Mesodermal cell (in vitro differentiated cells): ENCODE measurements at regions not wholly inside any gene's neighbourhood (a gene's known extent, or its start where the extent isn't known, plus 50 kb on each side); places are given as distances from the start of the nearest gene placed in this dataset.

Source experiments
- H3K27ac ChIP-seq: 2 replicates; pipeline ENCODE4 v1.7.0; 2013; ENCODE audit warnings: mild to moderate bottlenecking, low read depth, low read length, moderate library complexity; ENCODE audit not compliant: severe bottlenecking
- H3K36me3 ChIP-seq: 2 replicates; pipeline ENCODE4 v1.7.1; 2013; ENCODE audit warnings: mild to moderate bottlenecking, low read length, moderate library complexity; ENCODE audit not compliant: control insufficient read depth, insufficient read depth
- H3K4me1 ChIP-seq: one replicate; pipeline ENCODE4 v1.7.1; 2013; ENCODE audit warnings: mild to moderate bottlenecking, low read length; ENCODE audit not compliant: insufficient read depth, control insufficient read depth, poor library complexity, severe bottlenecking
- H3K4me3 ChIP-seq: 2 replicates; pipeline ENCODE4 v1.7.0; 2013; ENCODE audit warnings: low read length, control low read depth, mild to moderate bottlenecking; ENCODE audit not compliant: insufficient read depth, poor library complexity, severe bottlenecking; ENCODE audit errors: extremely low read depth
- H3K9me3 ChIP-seq: 2 replicates; pipeline ENCODE4 v1.7.1; 2013; ENCODE audit warnings: mild to moderate bottlenecking, low read length, moderate library complexity; ENCODE audit not compliant: control insufficient read depth
- WGBS, 2 experiments: methylation state at CpG; one replicate each; pipeline ENCODE4 v1.1.5; 2013; ENCODE audit warnings: missing lambda C conversion rate in 2 of 2; ENCODE audit not compliant: insufficient coverage in 2 of 2; 5-methylcytosine and 5-hydroxymethylcytosine counted together

GRCh38 chr18:41754332-41754731 is 200.7 kb upstream of the PIK3C3 start:
- no peak overlapping the region for H3K27ac ChIP-seq
- 80% methylated on average over 1 of the region's 1 CpG for WGBS, 2 experiments
- H3K36me3 ChIP-seq: no peaks in the 10 kb centered on the region

DNA sequence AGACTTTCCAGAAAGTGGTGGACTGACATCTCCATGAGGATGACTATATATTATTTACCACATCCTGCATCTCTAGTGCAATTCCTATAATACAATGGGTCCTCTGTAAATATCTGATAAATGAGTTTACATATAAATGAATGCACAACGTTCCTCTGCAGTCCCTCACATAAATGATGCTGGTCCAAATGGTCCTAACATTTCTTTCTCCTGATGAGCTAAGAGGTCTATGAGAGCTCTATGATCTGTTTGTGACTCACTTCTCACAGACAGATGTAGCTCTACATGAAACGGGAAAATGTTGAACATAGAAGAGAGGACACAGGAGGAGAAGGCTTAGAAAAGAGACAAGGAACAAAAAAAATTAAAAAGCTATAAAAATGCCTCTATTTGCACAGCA is 201.2 kb upstream of the PIK3C3 start:
- WGBS, 2 experiments: 100% methylated on average over 1 of the region's 2 CpGs; no CpG with 5 or more reads in 1 of the 2 experiments
- Histone ChIP-seq H3K36me3 (no peaks in the 10 kb centered on the region), H3K9me3 (no peaks in the 10 kb centered on the region), H3K27ac (no peak overlapping the region), H3K4me3 (no peak overlapping the region), H3K4me1 (peaks cover 2% of the 10 kb centered on the region)

More at GRCh38 chr18:41754332-41754731, 200.7 kb upstream of the PIK3C3 start:
- Histone ChIP-seq H3K4me3 (no peak overlapping the region), H3K9me3 (no peaks in the 10 kb centered on the region), H3K4me1 (peaks cover 2% of the 10 kb centered on the region)

DNA sequence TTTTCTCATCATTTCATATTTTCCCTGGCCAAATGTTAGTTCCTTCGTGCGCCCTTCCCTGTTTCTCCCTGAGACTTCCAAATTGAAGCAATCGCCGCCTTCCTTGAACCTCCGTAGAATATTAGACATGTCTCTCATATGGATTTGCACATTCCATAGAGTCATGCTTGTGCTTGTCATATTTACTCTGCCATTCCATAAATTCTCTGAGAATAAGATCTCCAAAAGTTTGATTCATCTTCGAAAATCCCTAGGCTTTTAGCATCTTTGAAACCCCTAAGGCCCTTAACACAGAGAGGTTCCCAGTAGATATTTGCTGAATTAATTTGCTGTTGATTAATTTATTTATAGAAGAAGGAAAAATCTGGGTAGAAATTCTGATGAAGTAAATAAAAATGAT is 202.2 kb upstream of the PIK3C3 start:
- Histone ChIP-seq H3K4me1 (peaks cover 2% of the 10 kb centered on the region), H3K27ac (no peak overlapping the region), H3K9me3 (no peaks in the 10 kb centered on the region), H3K4me3 (no peak overlapping the region), H3K36me3 (no peaks in the 10 kb centered on the region)
- WGBS, 2 experiments: 92 to 100% methylated on average over 4 to 5 of the region's 6 CpGs

DNA sequence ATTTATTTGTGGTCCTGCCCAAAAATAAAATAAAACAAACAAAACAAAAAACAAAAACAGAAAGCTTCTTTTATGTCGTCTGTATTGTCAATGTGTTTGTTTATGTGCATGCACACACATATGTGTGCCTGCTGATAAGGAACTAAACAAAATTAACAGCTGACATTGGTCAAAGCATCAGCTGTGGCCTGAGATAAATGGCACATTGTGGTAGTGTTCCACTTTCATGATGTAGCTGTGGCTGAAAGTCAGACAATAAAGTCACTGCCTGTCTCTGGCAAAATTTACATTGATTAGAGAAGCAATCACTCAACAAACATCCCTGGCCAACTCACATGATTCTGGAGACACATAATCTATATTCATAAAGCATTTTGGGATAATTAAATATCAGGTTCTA is 203.4 kb upstream of the PIK3C3 start:
- WGBS, 2 experiments: no CpG with 5 or more reads among the region's 1 CpG
- Histone ChIP-seq H3K4me3 (no peak overlapping the region), H3K4me1 (peaks cover 2% of the 10 kb centered on the region), H3K27ac (no peak overlapping the region), H3K9me3 (no peaks in the 10 kb centered on the region), H3K36me3 (no peaks in the 10 kb centered on the region)

- H3K4me1 ChIP-seq: peaks cover 2% of the 10 kb centered on the region
- H3K36me3 ChIP-seq: no peaks in the 10 kb centered on the region
- no peak overlapping the region for H3K4me3 ChIP-seq
- 94 to 100% methylated on average over 2 of the region's 2 CpGs for WGBS, 2 experiments
- no peak overlapping the region for H3K27ac ChIP-seq
- H3K9me3 ChIP-seq: no peaks in the 10 kb centered on the region
These were observed 203.9 kb upstream of the PIK3C3 start for GRCh38 chr18:41751161-41751560.

DNA sequence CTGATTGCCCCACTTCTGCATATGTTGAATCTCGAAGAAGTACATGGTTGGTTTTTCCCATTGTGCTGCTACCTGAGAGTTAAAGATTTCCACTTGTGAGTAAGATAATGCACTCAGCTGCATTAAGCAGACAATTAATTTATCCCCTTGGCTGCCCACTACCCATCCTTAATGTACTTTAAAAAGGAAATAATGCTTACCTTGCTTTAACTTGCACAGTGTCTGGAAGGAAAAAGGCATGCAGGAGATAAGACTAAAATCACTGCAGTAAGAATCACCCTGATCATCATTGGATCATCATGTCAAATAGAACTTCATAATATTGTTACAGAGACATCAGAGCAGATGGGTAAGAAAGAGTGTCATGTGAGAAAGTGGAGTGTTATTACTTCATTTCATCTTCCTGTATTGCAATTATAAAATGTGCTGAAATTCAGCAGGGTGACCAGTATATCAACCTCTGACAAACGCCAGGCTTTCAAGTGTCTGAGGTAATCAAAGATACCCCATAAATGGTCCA is 207.3 kb upstream of the PIK3C3 start:
- Histone ChIP-seq H3K36me3 (no peaks in the 10 kb centered on the region), H3K4me3 (no peak overlapping the region), H3K27ac (no peak overlapping the region), H3K4me1 (peaks cover 12% of the 10 kb centered on the region), H3K9me3 (no peaks in the 10 kb centered on the region)
- WGBS, 2 experiments: 93% methylated on average over 2 of the region's 2 CpGs; no CpG with 5 or more reads in 1 of the 2 experiments

DNA sequence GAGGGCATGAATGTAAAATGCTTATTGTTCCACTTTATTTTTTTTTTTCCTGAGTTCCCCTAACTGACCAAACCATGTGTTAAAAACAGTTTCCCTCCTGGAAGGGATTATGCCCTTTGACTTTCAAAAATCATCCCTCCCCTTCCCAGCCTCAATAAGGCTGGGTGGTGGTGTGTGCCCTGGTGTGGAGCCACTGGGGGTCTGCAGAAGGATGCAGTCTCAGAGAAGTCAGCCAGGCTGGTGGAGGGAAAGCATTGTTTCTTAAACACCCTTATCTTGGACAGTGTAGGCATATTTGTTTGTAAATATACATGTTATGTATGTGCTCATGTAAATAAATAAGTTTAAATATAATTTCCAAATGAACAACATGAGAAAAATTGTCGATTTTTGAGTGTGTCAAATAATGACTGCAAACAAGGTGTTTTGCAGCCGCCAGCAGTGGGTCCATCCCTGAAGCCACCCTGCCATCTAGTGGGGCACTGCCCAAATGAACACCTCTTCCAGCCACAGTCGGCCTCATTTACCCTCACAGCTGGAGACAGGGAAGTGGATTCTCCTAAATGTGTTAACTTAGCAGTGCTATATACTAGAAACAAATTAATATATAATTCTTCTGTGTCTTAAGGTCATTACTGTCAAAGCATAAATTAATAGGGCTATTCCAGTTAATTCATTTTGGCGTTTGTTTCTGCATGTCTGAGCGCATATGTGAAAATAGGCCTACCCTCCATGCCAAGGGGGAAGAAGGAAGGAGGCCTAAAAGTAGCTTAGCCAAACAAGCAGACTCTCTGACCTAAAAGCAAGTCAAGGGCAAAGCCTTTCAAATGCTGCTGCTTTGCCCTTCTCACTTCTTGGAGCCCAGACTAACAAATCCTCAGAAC is 209.6 kb upstream of the PIK3C3 start:
- 0 to 61% methylated on average over 1 to 2 of the region's 5 CpGs for WGBS, 2 experiments
- H3K4me3 ChIP-seq: no peak overlapping the region

DNA sequence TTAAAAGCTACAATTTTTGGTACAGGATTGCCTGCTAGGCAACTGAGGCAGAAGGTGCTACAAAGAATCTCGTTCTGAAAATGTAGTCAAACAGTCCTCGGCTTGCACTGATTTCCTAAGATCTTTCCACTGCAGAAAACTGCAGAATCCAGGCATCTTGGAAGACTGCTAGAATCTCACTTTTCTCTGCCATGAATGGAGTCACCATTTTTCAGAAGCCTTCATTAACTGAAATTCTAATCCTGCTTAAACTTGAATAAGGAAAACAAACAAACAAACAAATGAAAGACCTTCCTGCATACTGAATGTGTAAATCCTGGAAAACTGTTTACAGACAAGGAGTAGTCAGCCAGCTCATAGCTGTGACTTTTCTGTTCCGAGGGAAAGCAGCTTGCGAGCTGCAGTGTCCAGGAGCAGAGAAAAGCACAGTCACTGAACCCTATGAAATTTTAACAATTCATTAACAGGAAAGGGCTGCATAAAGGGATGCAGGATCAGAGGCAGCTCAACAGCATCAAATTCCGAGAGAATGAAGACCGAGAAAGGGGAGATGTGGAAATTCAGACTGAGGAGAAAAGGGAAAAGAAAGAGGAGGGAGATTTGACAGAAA is 210.5 kb upstream of the PIK3C3 start:
- no peak overlapping the region for H3K4me3 ChIP-seq
- WGBS, 2 experiments: 25 to 36% methylated on average over 4 to 5 of the region's 6 CpGs
- H3K36me3 ChIP-seq: no peaks in the 10 kb centered on the region
- peak overlapping the region; percentile 78 for H3K27ac ChIP-seq
- peaks cover 12% of the 10 kb centered on the region for H3K4me1 ChIP-seq
- H3K9me3 ChIP-seq: no peaks in the 10 kb centered on the region

More for the DNA sequence above, 209.6 kb upstream of the PIK3C3 start:
- Histone ChIP-seq H3K27ac (peak overlapping the region; percentile 78), H3K36me3 (no peaks in the 10 kb centered on the region), H3K4me1 (peaks cover 12% of the 10 kb centered on the region), H3K9me3 (no peaks in the 10 kb centered on the region)

- no CpG with 5 or more reads among the region's 1 CpG for WGBS, 2 experiments
- no peaks in the 10 kb centered on the region for H3K9me3 ChIP-seq
- H3K4me1 ChIP-seq: peaks cover 16% of the 10 kb centered on the region
- H3K27ac ChIP-seq: no peak overlapping the region
- no peak overlapping the region for H3K4me3 ChIP-seq
- no peaks in the 10 kb centered on the region for H3K36me3 ChIP-seq
These were observed 217.8 kb upstream of the PIK3C3 start for GRCh38 chr18:41737218-41737617.

DNA sequence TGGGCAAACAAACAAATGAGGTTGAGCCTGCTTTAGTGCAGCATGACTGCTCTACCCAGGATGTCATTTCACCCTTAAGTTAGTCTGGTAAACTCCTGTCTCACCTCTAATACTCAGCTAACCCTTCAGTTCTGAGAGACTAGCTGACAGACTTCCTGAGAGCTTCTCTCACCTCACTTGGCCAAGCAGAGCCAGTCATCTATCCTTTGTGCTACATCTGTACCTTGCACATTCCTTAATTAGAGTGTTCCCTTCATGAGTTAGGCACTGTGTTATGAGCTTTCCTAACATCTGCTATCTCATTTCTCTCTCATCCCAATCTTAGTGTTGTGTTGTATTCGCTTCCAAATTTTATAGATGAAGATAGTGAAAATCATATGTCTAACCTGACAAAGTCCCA is 220.1 kb upstream of the PIK3C3 start:
- no peak overlapping the region for H3K27ac ChIP-seq
- H3K36me3 ChIP-seq: no peaks in the 10 kb centered on the region
- H3K4me1 ChIP-seq: peaks cover 25% of the 10 kb centered on the region
- no peak overlapping the region for H3K4me3 ChIP-seq
- no CpG with 5 or more reads among the region's 1 CpG for WGBS, 2 experiments
- H3K9me3 ChIP-seq: no peaks in the 10 kb centered on the region

DNA sequence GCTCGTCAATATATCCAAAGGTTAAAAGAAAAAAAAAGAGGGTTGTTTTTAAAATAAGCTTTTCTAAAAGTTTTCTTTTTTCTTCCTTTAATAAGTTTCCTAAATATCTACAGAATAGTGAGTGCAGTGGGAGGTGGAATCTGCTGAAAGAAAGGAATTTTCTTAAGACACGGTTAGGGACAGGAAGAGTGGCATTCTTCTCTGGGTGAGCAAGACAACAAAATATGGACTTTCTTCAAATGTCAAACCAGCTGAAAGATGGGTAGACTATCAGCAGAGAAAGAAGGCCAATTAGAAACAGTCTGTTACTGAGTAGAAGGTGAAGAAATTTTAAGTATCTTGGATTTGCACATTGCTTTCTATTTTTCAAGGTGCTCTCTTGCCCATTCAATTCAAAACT is 222.7 kb upstream of the PIK3C3 start:
- Histone ChIP-seq H3K4me1 (peaks cover 25% of the 10 kb centered on the region), H3K36me3 (no peaks in the 10 kb centered on the region)
- 56 to 64% methylated on average over 1 of the region's 2 CpGs for WGBS, 2 experiments

More for the DNA sequence above, 222.7 kb upstream of the PIK3C3 start:
- Histone ChIP-seq H3K9me3 (no peaks in the 10 kb centered on the region), H3K4me3 (no peak overlapping the region), H3K27ac (no peak overlapping the region)
